GM21723 (cell line): ENCODE measurements at regions not wholly inside any gene's neighbourhood (a gene's known extent, or its start where the extent isn't known, plus 50 kb on each side); places are given as distances from the start of the nearest gene placed in this dataset.

Experiments used
- ATAC-seq: cut with Tn5 transposase; IDR thresholded peaks from one replicate; pipeline ENCODE4 v1.9.1; 2021; ENCODE audit warnings: mild to moderate bottlenecking, moderate library complexity; ENCODE audit not compliant: unreplicated experiment

GRCh38 chr2:19238440-19239060, 119.9 kb downstream of the OSR1 start:
- no peak for ATAC-seq

DNA sequence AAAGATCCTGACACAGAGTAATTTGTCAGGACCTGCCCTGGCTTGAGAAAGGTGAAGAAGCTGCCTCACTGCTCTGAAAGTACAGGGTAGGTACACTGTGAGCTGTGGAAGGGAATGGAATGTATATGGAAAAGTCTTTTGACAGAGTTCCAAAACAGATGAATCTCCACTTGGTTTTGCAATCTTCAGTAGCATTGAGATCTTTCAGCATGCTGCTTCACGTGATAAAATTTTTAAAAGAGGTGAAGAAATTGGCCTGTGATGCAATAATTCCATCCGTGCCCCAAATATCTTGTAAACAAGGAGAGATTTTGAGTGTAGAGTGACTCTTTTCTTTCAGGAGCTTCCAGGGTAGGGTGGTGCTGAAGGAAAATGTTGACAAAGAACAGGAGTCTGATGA, 123.1 kb downstream of the OSR1 start:
- ATAC-seq, result no peak

GRCh38 chr2:19232312-19232711, 126.1 kb downstream of the OSR1 start:
- ATAC-seq, result no peak

DNA sequence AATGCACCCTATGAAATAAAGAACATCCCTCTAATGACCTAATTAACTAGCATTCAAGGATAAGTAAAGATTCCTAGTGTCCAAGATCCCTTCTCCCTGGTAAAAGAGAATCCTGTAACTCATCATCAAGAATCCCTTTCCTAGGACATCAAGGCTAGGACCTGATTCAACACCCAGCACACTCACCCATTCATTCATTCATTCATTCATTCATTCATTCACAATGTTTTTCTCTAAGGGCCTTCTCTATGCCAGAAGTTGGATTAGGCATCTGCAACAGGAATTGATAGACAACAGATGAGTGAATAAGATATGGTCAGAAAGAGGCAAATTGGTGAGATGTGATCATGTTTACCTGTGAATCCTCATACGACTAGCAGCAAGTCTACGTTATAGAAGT, 126.8 kb downstream of the OSR1 start:
- ATAC-seq, result no peak

GRCh38 chr2:19230626-19231025, 127.8 kb downstream of the OSR1 start:
- no peak for ATAC-seq

DNA sequence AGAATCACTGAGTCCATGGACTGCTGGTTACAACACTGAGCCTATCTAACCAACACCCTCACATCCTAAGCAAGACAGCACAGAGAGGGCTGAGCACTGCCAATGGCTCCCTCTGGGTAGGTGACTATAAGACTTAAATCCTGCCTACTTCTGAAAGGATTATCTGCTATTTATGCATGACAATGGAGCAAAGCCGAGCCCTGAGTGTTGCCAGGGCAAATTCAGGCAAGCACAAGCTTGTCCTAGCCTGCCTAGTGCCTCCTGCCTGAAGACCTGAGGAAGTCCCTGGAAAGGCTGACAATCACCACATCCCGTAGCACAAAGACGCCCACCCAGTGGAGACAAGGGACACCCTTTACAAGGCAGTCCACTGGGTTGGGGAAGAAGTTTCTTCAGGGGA, 129.7 kb downstream of the OSR1 start:
- no peak for ATAC-seq

DNA sequence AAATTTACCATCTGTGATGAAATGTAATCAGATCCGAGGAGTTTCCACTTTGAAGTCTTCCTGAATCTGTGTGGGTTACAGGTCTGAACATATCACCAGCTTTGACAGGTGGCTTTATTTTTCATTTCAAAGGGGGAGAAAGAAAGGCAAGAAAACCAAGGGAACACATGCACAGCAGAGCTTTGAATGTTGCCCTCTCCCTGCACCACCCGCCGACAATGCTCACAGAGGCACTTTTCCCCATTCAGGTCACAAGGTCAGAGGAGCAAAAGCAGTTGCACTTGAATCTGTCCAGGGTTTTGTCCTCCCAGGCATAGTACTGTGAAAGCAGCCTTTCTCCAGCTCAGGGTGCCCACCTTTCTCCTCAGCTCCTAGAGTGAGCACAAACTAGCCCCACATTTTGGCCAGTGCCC, 130.2 kb downstream of the OSR1 start:
- no peak for ATAC-seq

GRCh38 chr2:19226871-19227270, 131.6 kb downstream of the OSR1 start:
- ATAC-seq, result no peak

DNA sequence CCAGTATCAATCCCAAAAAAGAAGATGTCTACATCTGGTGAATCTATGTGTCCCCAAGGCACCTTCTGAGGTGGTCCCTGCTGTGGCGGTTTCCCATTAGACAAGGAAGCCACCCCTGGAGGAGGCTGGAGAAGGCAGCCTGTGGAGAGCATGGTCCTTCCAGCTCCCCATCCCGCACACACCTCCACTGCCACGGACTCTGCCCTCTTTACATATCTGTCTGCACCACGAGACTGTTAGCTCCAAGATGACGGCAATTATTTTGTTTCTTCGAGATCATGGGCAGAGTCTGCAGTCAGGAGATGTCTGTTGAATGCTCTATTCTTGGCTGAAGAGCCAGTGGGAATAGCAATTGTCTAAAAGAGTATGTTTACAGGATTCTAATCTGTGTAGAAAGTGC, 132.0 kb downstream of the OSR1 start:
- no peak for ATAC-seq

DNA sequence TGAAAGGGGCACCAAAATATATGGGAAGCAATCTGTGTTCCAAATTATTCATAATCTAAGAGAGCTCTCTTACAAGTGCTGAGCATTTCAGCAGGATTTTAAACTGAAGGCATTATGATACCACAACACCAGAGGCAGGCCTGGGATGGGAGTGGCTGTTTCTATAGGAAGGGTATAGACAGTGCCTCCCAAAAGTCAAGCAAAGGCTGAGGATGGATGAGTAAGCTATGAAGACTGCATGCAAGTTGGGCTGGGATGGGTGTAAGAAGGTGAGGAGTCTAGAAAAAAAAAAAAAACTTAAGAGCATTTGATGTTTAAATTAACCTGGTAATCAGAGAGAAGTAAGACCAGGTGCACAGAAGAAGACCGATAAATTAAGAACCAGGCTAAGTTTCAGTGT, 132.5 kb downstream of the OSR1 start:
- ATAC-seq, result no peak

GRCh38 chr2:19225126-19225525, 133.3 kb downstream of the OSR1 start:
- no peak for ATAC-seq

DNA sequence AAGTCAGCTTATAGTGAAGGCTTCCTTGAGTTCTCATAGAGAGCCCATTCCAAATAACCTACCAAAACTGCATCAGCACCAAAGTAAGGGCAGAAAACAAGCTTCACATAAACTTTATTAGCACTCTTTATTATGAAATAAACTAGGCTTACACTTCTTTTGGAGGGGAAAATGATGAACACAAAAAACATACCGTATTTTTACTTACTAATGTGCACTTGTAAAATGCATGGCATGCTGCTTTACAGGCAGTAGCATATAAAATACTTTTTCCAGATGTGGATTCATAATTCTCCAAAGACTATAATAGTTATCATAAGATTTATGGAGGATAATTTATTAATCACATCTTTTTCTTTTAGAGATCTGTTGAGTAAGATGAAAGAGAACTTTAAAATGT, 133.9 kb downstream of the OSR1 start:
- ATAC-seq, result no peak

DNA sequence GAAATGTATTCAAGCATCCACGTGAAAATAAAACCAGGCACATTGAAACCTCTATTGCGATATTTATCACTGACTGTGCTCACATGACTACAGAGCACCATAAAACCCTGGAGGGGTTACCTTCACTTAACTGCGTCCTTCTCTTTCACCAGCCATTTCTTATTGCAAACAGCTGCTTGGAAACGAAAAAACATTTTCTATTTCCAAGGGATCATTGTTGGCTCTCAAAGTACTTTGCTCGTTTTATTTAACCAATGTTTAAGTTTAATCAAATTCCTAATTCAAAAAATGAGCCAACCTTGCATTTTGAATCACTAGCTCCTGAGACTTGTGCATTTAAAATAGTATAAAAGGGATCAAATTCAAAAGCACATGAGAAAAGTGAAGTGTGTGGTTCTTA, 134.4 kb downstream of the OSR1 start:
- no peak for ATAC-seq

DNA sequence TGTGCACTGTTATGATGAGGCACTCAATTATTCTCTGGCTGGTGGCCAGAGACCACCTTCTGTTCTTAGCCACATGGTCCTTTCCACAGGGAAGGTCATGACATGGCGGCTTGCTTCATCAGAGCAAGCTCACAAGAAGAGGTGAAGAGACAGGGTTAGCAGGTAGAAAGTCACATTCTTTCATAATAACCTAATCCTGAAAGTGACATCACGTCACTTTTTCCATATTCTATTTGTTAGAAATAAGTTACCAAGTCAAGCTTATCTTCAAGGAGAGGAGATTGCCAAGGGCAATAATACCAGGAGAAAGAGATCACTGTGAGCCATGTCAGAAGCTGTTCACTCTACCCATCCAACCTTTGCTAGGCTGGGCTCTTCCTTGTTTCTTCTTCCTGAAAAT, 139.4 kb downstream of the OSR1 start:
- ATAC-seq, result no peak

- no peak for ATAC-seq
These were observed 140.3 kb downstream of the OSR1 start for GRCh38 chr2:19218166-19218565.

- no peak for ATAC-seq
These were observed 141.5 kb downstream of the OSR1 start for GRCh38 chr2:19216676-19217602.

DNA sequence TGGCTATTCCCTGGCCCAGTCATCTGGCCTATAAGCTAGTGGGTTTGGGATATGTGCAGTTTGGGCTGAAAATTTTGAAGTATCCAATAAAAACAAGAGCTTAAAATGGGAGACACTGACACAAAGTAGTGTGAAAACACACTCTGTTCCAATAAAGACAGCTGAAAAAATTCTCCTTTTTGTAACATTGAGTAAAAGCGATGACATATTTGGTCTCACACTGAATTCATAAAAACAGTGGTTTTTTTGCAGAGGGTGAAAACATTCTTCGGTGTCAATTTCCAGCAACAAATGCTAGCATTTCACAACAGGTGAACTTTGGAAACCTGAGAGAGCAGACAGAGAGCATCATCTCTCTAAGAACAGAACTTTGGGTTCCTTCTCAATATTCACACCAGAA, 142.2 kb downstream of the OSR1 start:
- no peak for ATAC-seq

DNA sequence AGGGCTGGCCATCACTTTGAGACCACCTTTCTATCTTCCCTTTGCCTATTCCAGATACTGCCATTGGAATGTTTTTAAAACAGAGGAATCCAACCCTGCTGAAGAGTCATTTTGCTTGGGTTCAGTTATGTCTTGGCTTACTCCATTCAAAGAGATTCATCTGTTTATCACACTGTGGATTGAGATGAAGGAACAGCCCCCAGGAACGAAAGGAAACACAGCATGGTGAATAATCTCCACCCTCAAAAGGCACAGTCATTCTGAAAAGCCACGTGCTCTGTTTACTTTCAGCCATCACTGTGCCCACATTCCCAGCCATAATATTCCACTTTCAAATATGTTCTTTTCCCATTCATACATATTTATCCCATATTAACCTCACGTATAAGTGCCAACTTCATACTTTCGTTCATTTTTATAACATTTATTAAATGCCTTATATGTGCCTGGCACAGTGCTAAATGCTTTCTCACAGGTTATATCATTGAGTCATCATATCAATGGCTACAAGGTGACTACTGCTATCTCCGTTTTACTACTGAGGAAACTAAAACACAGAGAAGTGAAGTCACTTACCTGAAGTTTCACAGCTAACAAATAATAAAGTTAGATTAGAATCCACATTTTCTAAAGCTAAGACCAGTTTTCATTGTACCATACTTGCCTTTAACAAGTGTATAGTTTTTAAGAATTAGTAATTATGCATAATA, 143.6 kb downstream of the OSR1 start:
- ATAC-seq, result no peak

- ATAC-seq, result no peak
These were observed 148.7 kb downstream of the OSR1 start for GRCh38 chr2:19209575-19210341.

DNA sequence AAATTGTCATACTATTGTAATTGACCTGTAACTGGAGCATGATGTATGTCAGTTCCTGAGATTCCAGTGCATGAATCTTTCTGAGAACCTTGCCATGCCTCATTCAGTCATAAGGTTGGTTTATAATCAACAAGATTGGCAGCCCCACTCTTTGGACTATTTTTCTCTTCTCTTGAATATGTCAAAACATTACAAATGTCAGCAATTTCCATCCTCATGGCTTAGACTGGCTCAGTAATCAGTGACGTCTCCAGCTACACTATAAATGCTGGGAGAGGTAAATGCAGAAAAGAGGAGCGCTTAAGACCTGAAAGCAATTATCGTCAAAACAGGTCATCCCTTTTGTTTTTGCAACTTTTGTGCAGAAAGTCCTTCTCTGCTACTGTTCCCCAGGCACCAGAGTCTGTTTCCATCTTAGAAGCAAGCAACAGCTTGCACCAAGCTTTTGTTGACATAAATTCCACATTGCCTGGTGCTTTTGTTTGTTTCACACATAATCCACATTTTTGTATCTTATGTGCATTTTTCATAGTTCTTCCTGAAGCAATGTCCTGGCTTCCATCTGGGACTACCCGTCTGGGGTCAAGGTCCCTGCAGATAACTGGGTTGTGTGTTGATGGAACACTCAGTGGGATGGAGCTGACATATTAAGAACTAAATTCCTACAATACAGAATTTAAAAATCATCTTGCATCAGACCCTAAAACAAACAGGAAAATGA, 149.8 kb downstream of the OSR1 start:
- ATAC-seq, result no peak
